ENCODE measurements at regions not wholly inside any gene's neighbourhood (a gene's known extent, or its start where the extent isn't known, plus 50 kb on each side); places are given as distances from the start of the nearest gene placed in this dataset.

- DNase-seq (ENCODE audit: low read depth in 2 of 2, low spot score in 1 of 2), result no peak
Measured at GRCh38 chr10:130459011-130459410, 322.8 kb downstream of the GLRX3 start.

- DNase-seq (ENCODE audit: low read depth in 2 of 2, low spot score in 1 of 2), result no peak
Measured at GRCh38 chr10:130459851-130460490, 323.8 kb downstream of the GLRX3 start.

- DNase-seq (ENCODE audit: low read depth in 2 of 2, low spot score in 1 of 2), result no peak
Measured at GRCh38 chr10:130461631-130462030, 325.4 kb downstream of the GLRX3 start.

GRCh38 chr10:130463104-130463875 is 327.1 kb downstream of the GLRX3 start:
- DNase-seq (ENCODE audit: low read depth in 2 of 2, low spot score in 1 of 2), result no peak

GRCh38 chr10:130463876-130464364 is 327.7 kb downstream of the GLRX3 start:
- DNase-seq (ENCODE audit: low read depth in 2 of 2, low spot score in 1 of 2), result no peak

- DNase-seq (ENCODE audit: low read depth in 2 of 2, low spot score in 1 of 2), result no peak
Measured at GRCh38 chr10:130464426-130464825, 328.2 kb downstream of the GLRX3 start.

GRCh38 chr10:130466271-130466997 is 330.2 kb downstream of the GLRX3 start:
- no peak for DNase-seq (ENCODE audit: low read depth in 2 of 2, low spot score in 1 of 2)

- DNase-seq (ENCODE audit: low read depth in 2 of 2, low spot score in 1 of 2), result no peak
Measured at GRCh38 chr10:130470286-130470685, 334.1 kb downstream of the GLRX3 start.

- DNase-seq (ENCODE audit: low read depth in 2 of 2, low spot score in 1 of 2), result no peak
Measured at GRCh38 chr10:130470973-130471372, 334.8 kb downstream of the GLRX3 start.

- DNase-seq (ENCODE audit: low read depth in 2 of 2, low spot score in 1 of 2), result no peak
Measured at GRCh38 chr10:130471486-130471885, 335.3 kb downstream of the GLRX3 start.

- no peak for DNase-seq (ENCODE audit: low read depth in 2 of 2, low spot score in 1 of 2)
Measured at GRCh38 chr10:130472236-130472635, 336.0 kb downstream of the GLRX3 start.

- DNase-seq (ENCODE audit: low read depth in 2 of 2, low spot score in 1 of 2), result no peak
Measured at GRCh38 chr10:130474591-130474990, 338.4 kb downstream of the GLRX3 start.

- DNase-seq (ENCODE audit: low read depth in 2 of 2, low spot score in 1 of 2), result no peak
Measured at GRCh38 chr10:130477360-130477759, 341.2 kb downstream of the GLRX3 start.

GRCh38 chr10:130479146-130479545 is 343.0 kb downstream of the GLRX3 start:
- no peak for DNase-seq (ENCODE audit: low read depth in 2 of 2, low spot score in 1 of 2)

- no peak for DNase-seq (ENCODE audit: low read depth in 2 of 2, low spot score in 1 of 2)
Measured at GRCh38 chr10:130479926-130480325, 343.7 kb downstream of the GLRX3 start.

GRCh38 chr10:130480491-130480890 is 344.3 kb downstream of the GLRX3 start:
- no peak for DNase-seq (ENCODE audit: low read depth in 2 of 2, low spot score in 1 of 2)

GRCh38 chr10:130481076-130481930 is 345.1 kb downstream of the GLRX3 start:
- DNase-seq (ENCODE audit: low read depth in 2 of 2, low spot score in 1 of 2), result no peak

GRCh38 chr10:130481936-130482335 is 345.7 kb downstream of the GLRX3 start:
- no peak for DNase-seq (ENCODE audit: low read depth in 2 of 2, low spot score in 1 of 2)

GRCh38 chr10:130483691-130484467 is 347.7 kb downstream of the GLRX3 start:
- no peak for DNase-seq (ENCODE audit: low read depth in 2 of 2, low spot score in 1 of 2)

GRCh38 chr10:130484468-130485180 is 348.4 kb downstream of the GLRX3 start:
- no peak for DNase-seq (ENCODE audit: low read depth in 2 of 2, low spot score in 1 of 2)
